H1 (cell line): ENCODE measurements at regions not wholly inside any gene's neighbourhood (a gene's known extent, or its start where the extent isn't known, plus 50 kb on each side); places are given as distances from the start of the nearest gene placed in this dataset.

ENCODE experiments used
- POU5F1 ChIP-seq: IDR thresholded peaks from 2 replicates; pipeline ENCODE4 v1.6.1; 2011; ENCODE audit warnings: low read depth, mild to moderate bottlenecking, low read length, moderate library complexity
- RAD21 ChIP-seq, 2 experiments: IDR thresholded peaks in 1 of 2; conservative IDR thresholded peaks in 1 of 2; 2 replicates each; pipeline ENCODE4 v1.6.1; 2011; ENCODE audit warnings: low read depth in 2 of 2, low read length in 2 of 2, improper control_type of control experiment in 1 of 2, inconsistent platforms in 1 of 2, mild to moderate bottlenecking in 1 of 2, moderate library complexity in 1 of 2

DNA sequence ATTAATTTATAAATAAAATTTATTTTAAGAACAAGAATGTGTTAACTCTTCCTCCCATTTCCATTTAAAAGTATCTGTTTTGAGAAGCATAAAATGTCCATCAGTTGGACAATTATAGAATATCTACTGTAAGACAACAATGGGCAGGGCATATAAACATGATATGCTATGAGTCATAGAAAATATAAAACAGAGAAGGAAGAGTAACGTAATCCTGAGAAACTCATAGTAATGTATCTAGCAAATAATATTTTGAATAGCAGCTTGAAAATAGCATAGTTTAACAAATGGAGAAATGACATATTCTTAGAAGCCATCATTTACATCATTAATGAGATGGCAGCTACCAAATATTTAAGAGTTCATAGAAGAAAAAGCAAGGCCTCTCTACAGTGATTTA, 820.3 kb upstream of the PCDH10 start (continued):
- TF ChIP-seq POU5F1: no peak
- TF ChIP-seq RAD21 (IDR thresholded peaks at IDR 0.05 in 1 of 2, conservative IDR thresholded peaks at IDR 0.05 in 1 of 2; ENCODE audit: low read depth in 2 of 2, low read length in 2 of 2): no peak
